DOHH2 (cell line): ENCODE measurements at regions not wholly inside any gene's neighbourhood (a gene's known extent, or its start where the extent isn't known, plus 50 kb on each side); places are given as distances from the start of the nearest gene placed in this dataset.

Experiments
- EZH2phosphoT487 ChIP-seq: fragments of 200-600 bp; sonication (generic); IDR thresholded peaks from 2 replicates; pipeline ENCODE4 v1.6.1; 2017; ENCODE audit warnings: borderline replicate concordance, mild to moderate bottlenecking, antibody characterized with exemption, low read length, moderate library complexity, mixed read lengths
- TF ChIP-seq, protein P1 (sequence below): fragments of 200-600 bp; sonication (generic); IDR thresholded peaks from one replicate; pipeline ENCODE4 v1.5.1; 2014; ENCODE audit warnings: antibody characterized with exemption, mild to moderate bottlenecking, low read depth, low read length; ENCODE audit not compliant: poor library complexity, severe bottlenecking

DNA sequence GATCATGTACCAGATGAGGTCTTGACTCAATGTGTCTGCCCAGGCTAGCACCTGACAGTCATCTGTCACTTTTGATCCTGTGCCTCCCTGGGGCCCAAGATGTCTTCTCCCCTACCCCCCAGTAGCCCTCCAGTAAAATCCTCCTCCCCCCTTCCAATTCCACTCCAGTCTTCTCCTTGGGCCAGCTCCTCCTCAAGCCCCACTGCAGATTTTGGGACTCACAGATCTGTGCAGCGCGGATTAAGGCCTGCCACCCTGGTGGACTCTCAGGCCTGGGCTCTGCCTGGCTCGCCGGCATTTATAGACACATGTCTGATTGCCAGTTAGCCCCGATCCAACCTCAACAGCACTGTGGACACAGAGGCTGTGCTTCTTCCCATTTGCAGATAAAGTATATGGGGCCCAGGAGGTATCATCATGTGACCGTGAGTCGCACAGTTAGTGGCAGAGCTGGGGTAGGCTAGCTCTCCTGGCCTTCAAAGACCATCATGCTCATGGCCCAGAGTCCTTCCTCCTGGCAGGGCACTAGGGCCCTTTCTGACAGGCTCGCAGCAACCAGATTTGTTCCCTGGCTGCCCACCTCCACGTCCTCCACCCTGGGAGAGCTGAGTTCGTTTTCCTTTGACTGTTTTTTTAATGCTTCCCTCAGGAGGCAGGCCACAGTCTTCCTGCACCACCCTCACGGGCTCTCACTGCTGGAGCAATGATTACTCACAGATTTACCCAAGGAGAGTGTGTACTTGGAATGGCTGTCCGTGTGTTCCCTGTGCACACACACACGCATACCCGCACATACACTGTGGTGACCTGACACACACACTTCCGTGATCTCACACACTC lies 98.3 kb upstream of the DIO3 start:
- TF ChIP-seq, protein P1, sequence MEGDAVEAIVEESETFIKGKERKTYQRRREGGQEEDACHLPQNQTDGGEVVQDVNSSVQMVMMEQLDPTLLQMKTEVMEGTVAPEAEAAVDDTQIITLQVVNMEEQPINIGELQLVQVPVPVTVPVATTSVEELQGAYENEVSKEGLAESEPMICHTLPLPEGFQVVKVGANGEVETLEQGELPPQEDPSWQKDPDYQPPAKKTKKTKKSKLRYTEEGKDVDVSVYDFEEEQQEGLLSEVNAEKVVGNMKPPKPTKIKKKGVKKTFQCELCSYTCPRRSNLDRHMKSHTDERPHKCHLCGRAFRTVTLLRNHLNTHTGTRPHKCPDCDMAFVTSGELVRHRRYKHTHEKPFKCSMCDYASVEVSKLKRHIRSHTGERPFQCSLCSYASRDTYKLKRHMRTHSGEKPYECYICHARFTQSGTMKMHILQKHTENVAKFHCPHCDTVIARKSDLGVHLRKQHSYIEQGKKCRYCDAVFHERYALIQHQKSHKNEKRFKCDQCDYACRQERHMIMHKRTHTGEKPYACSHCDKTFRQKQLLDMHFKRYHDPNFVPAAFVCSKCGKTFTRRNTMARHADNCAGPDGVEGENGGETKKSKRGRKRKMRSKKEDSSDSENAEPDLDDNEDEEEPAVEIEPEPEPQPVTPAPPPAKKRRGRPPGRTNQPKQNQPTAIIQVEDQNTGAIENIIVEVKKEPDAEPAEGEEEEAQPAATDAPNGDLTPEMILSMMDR, result no peak
- no peak for TF ChIP-seq EZH2phosphoT487
